Panc1 (cell line): ENCODE measurements at regions not wholly inside any gene's neighbourhood (a gene's known extent, or its start where the extent isn't known, plus 50 kb on each side); places are given as distances from the start of the nearest gene placed in this dataset.

Experiments used
- ATAC-seq: fragments of 200-7000 bp; cut with Tn5 transposase; 2 replicates; pipeline ENCODE4 v1.9.1; 2020; ENCODE audit warnings: mild to moderate bottlenecking, moderate library complexity
- BruUV-seq: library from RNA; stranded (reverse); fragments of 400-500 nt; replicated peaks from 2 replicates; lab custom pipeline; 2021; lab: Mats Ljungman, UMichigan
- CTCF ChIA-PET: fragments of 300-600 bp; sonication (Branson Sonifier 250); formaldehyde crosslinking; loops from one replicate; lab custom pipeline; 2022; ENCODE audit warnings: antibody characterized with exemption; lab: Charles Lee
- POLR2A ChIA-PET: fragments of 300-600 bp; sonication (Branson Sonifier 250); formaldehyde crosslinking; loops from one replicate; lab custom pipeline; 2022; ENCODE audit warnings: antibody characterized with exemption; lab: Charles Lee
- DNase-seq: peaks from one replicate; pipeline ENCODE4 v3.0.0-alpha.2; 2010; ENCODE audit warnings: low read depth, low spot score
- H3K27ac ChIP-seq: 2 replicates; pipeline ENCODE4 v1.5.1; 2011; ENCODE audit warnings: mild to moderate bottlenecking, low read length, inconsistent platforms
- H3K27me3 ChIP-seq: fragments of 200-500 bp; sonication (Bioruptor generic); 2 replicates; pipeline ENCODE4 v1.6.0; 2014; ENCODE audit warnings: low read length, inconsistent platforms; ENCODE audit not compliant: control insufficient read depth, insufficient read depth
- H3K36me3 ChIP-seq: fragments of 200-500 bp; sonication (Bioruptor generic); 2 replicates; pipeline ENCODE4 v1.5.1; 2014; ENCODE audit warnings: inconsistent platforms, mild to moderate bottlenecking, low read length, moderate library complexity; ENCODE audit not compliant: control insufficient read depth, insufficient read depth
- H3K4me1 ChIP-seq: 2 replicates; pipeline ENCODE4 v1.5.1; 2011; ENCODE audit warnings: inconsistent platforms, mild to moderate bottlenecking, low read length, moderate library complexity; ENCODE audit not compliant: control insufficient read depth, insufficient read depth
- H3K4me3 ChIP-seq, 2 experiments: 2 replicates each; pipeline ENCODE4 v1.5.1; 2011 to 2012; ENCODE audit warnings: low read depth in 2 of 2, low read length in 2 of 2, mild to moderate bottlenecking in 2 of 2, inconsistent platforms in 1 of 2, moderate library complexity in 1 of 2
- H3K9me3 ChIP-seq: fragments of 200-500 bp; sonication (Bioruptor generic); 2 replicates; pipeline ENCODE4 v1.5.1; 2014; ENCODE audit warnings: low read depth, mild to moderate bottlenecking, inconsistent platforms, low read length, moderate library complexity; ENCODE audit not compliant: control insufficient read depth, insufficient read depth
- POLR2AphosphoS5 ChIP-seq: IDR thresholded peaks from 2 replicates; pipeline ENCODE4 v1.6.1; 2012; ENCODE audit warnings: mild to moderate bottlenecking, low read depth, low read length, moderate library complexity
- SIN3A ChIP-seq: IDR thresholded peaks from 2 replicates; pipeline ENCODE4 v1.6.1; 2012; ENCODE audit warnings: low read depth, mild to moderate bottlenecking, low read length, moderate library complexity, borderline replicate concordance; ENCODE audit not compliant: insufficient read depth
- TCF7L2 ChIP-seq: IDR thresholded peaks from 2 replicates; pipeline ENCODE4 v1.6.1; 2011; ENCODE audit warnings: mild to moderate bottlenecking, low read depth, low read length, inconsistent platforms
- in situ Hi-C: cut with HindIII; loops from 2 replicates; pipeline ENCODE4 v1.10.0; 2016; ENCODE audit warnings: low sequenced_read_pairs, low pct_unique_long_range_greater_than_20kb
- intact Hi-C: fragments of 100-400 bp; cut with micrococcal nuclease; formaldehyde crosslinking; loops from one replicate; pipeline ENCODE4 v1.10.0; 2022; ENCODE audit not compliant: unreplicated experiment
- TF ChIP-seq, protein P1 (sequence below): fragments of 450-650 bp; IDR thresholded peaks from 2 replicates; pipeline ENCODE4 v1.5.1; 2017; ENCODE audit warnings: mild to moderate bottlenecking
- TF ChIP-seq, protein P2 (sequence below), 2 experiments: IDR thresholded peaks; 2 replicates each; pipeline ENCODE4 v1.6.1; 2011 to 2012; ENCODE audit warnings: low read depth in 2 of 2, control low read depth in 1 of 2, low read length in 1 of 2, mild to moderate bottlenecking in 1 of 2, moderate library complexity in 1 of 2; ENCODE audit not compliant: insufficient read depth in 1 of 2

DNA sequence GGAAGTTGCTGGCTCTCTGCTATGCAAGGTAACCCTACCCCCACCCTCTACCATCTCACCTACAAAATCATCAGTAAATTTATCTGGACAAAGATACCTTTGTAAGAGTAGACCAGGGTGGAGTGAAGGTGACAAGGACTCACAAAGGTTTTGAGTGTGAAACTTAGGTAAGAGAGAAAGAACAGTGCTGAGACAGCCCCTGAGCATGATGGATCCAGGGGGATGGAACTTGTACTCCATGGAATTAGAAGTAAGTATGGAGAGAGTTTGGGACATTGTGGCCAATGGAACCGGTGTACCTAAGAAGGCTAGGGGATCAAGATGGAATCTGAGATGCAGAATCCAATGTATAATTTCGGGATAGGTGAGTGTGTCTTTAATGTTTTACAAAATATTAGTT is 153.0 kb upstream of the NSMCE3 start:
- Histone ChIP-seq H3K27ac (no peak overlapping the region), H3K36me3 (no peaks in the 10 kb centered on the region), H3K4me1 (no peaks in the 10 kb centered on the region), H3K9me3 (no peaks in the 10 kb centered on the region), H3K4me3 (no peak overlapping the region), H3K27me3 (0 out of 2 replicates have a peak, but pooled peaks cover 2% of the 10 kb centered on the region)
- intact Hi-C loops (no loop called here), in situ Hi-C loops (no loop called here)
- DNase-seq: no peak
- no peak for ATAC-seq
- POLR2A ChIA-PET: no interaction called here
- CTCF ChIA-PET: no interaction called here
- no peak for TF ChIP-seq SIN3A
- TF ChIP-seq POLR2AphosphoS5: no peak
- TF ChIP-seq, protein P1, sequence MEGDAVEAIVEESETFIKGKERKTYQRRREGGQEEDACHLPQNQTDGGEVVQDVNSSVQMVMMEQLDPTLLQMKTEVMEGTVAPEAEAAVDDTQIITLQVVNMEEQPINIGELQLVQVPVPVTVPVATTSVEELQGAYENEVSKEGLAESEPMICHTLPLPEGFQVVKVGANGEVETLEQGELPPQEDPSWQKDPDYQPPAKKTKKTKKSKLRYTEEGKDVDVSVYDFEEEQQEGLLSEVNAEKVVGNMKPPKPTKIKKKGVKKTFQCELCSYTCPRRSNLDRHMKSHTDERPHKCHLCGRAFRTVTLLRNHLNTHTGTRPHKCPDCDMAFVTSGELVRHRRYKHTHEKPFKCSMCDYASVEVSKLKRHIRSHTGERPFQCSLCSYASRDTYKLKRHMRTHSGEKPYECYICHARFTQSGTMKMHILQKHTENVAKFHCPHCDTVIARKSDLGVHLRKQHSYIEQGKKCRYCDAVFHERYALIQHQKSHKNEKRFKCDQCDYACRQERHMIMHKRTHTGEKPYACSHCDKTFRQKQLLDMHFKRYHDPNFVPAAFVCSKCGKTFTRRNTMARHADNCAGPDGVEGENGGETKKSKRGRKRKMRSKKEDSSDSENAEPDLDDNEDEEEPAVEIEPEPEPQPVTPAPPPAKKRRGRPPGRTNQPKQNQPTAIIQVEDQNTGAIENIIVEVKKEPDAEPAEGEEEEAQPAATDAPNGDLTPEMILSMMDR: no peak
- TF ChIP-seq, protein P2, sequence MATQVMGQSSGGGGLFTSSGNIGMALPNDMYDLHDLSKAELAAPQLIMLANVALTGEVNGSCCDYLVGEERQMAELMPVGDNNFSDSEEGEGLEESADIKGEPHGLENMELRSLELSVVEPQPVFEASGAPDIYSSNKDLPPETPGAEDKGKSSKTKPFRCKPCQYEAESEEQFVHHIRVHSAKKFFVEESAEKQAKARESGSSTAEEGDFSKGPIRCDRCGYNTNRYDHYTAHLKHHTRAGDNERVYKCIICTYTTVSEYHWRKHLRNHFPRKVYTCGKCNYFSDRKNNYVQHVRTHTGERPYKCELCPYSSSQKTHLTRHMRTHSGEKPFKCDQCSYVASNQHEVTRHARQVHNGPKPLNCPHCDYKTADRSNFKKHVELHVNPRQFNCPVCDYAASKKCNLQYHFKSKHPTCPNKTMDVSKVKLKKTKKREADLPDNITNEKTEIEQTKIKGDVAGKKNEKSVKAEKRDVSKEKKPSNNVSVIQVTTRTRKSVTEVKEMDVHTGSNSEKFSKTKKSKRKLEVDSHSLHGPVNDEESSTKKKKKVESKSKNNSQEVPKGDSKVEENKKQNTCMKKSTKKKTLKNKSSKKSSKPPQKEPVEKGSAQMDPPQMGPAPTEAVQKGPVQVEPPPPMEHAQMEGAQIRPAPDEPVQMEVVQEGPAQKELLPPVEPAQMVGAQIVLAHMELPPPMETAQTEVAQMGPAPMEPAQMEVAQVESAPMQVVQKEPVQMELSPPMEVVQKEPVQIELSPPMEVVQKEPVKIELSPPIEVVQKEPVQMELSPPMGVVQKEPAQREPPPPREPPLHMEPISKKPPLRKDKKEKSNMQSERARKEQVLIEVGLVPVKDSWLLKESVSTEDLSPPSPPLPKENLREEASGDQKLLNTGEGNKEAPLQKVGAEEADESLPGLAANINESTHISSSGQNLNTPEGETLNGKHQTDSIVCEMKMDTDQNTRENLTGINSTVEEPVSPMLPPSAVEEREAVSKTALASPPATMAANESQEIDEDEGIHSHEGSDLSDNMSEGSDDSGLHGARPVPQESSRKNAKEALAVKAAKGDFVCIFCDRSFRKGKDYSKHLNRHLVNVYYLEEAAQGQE (IDR thresholded peaks at IDR 0.05; ENCODE audit: insufficient read depth in 1 of 2, low read depth in 2 of 2, low read length in 1 of 2): no peak
- TF ChIP-seq TCF7L2: no peak
- BruUV-seq: no TSS peak

- ATAC-seq: no peak
- TF ChIP-seq POLR2AphosphoS5: no peak
- TF ChIP-seq, protein P2 (IDR thresholded peaks at IDR 0.05; ENCODE audit: insufficient read depth in 1 of 2, low read depth in 2 of 2, low read length in 1 of 2): no peak
- TF ChIP-seq, protein P1: no peak
- no peak for TF ChIP-seq SIN3A
- no peak for TF ChIP-seq TCF7L2
- no peak overlapping the region for H3K27ac ChIP-seq
- intact Hi-C loops (no loop called here), in situ Hi-C loops (no loop called here)
- no TSS peak for BruUV-seq
- ChIA-PET POLR2A (no interaction called here), CTCF (no interaction called here)
- no peaks in the 10 kb centered on the region for H3K4me1 ChIP-seq
- no peak overlapping the region for H3K4me3 ChIP-seq
- 0 out of 2 replicates have a peak, but pooled peaks cover 2% of the 10 kb centered on the region for H3K27me3 ChIP-seq
- no peaks in the 10 kb centered on the region for H3K9me3 ChIP-seq
- no peaks in the 10 kb centered on the region for H3K36me3 ChIP-seq
- no peak for DNase-seq
These were observed 150.6 kb upstream of the NSMCE3 start for GRCh38 chr15:29420188-29420587.
